ENCODE measurements at regions not wholly inside any gene's neighbourhood (a gene's known extent, or its start where the extent isn't known, plus 50 kb on each side); places are given as distances from the start of the nearest gene placed in this dataset.

- DNase-seq, result no peak
- Histone ChIP-seq H3K27me3 (peaks cover 0 to 15% (median 0%) of the 10 kb centered on the region in 3 donors), H3K4me3 (no peak overlapping the region), H3K4me1 (no peaks in the 10 kb centered on the region), H3K9me3 (no peaks in the 10 kb centered on the region), H3K36me3 (no peaks in the 10 kb centered on the region), H3K27ac (no peak overlapping the region)
- intact Hi-C loops (cut with DNase I; ENCODE audit: low total_unique reads), result no loop called here
- WGBS, 5 donors, result 68 to 92% (median 83%) methylated on average over 3 of the region's 3 CpGs
- no peak for TF ChIP-seq EP300 (IDR thresholded peaks at IDR 0.05)
- no peak for TF ChIP-seq POLR2A (IDR thresholded peaks at IDR 0.05)
- no peak for TF ChIP-seq CTCF (IDR thresholded peaks at IDR 0.05)
- no peak for TF ChIP-seq POLR2AphosphoS5 (IDR thresholded peaks at IDR 0.05)
Observed at GRCh38 chr12:5101686-5102085, 58.0 kb downstream of the KCNA5 start.

GRCh38 chr12:5102261-5102789, 58.6 kb downstream of the KCNA5 start:
- no peak overlapping the region for H3K27ac ChIP-seq
- no peaks in the 10 kb centered on the region for H3K9me3 ChIP-seq
- 70 to 83% (median 82%) methylated on average over 5 of the region's 5 CpGs for WGBS, 5 donors
- H3K27me3 ChIP-seq, result peaks cover 0 to 9% (median 0%) of the 10 kb centered on the region in 3 donors
- DNase-seq, result no peak
- H3K4me1 ChIP-seq, result no peaks in the 10 kb centered on the region
- H3K4me3 ChIP-seq, result no peak overlapping the region
- H3K36me3 ChIP-seq, result no peaks in the 10 kb centered on the region
- intact Hi-C loops (cut with DNase I; ENCODE audit: low total_unique reads), result no loop called here
- no peak for TF ChIP-seq CTCF (IDR thresholded peaks at IDR 0.05)

- H3K9me3 ChIP-seq, result no peaks in the 10 kb centered on the region
- no peak for TF ChIP-seq CTCF (IDR thresholded peaks at IDR 0.05)
- TF ChIP-seq POLR2A (IDR thresholded peaks at IDR 0.05), result no peak
- TF ChIP-seq POLR2AphosphoS5 (IDR thresholded peaks at IDR 0.05), result no peak
- no peak for TF ChIP-seq EP300 (IDR thresholded peaks at IDR 0.05)
- WGBS, 5 donors, result 77 to 98% (median 93%) methylated on average over 1 of the region's 1 CpG
- H3K27ac ChIP-seq, result no peak overlapping the region
- intact Hi-C loops (cut with DNase I; ENCODE audit: low total_unique reads), result no loop called here
- H3K27me3 ChIP-seq, result peaks cover 0 to 4% (median 0%) of the 10 kb centered on the region in 3 donors
- DNase-seq, result no peak
- no peaks in the 10 kb centered on the region for H3K36me3 ChIP-seq
- no peaks in the 10 kb centered on the region for H3K4me1 ChIP-seq
- no peak overlapping the region for H3K4me3 ChIP-seq
Observed at GRCh38 chr12:5102806-5103205, 59.1 kb downstream of the KCNA5 start.

- intact Hi-C loops (cut with DNase I; ENCODE audit: low total_unique reads), result no loop called here
- DNase-seq, result no peak
- H3K4me3 ChIP-seq, result no peak overlapping the region
- H3K9me3 ChIP-seq, result no peaks in the 10 kb centered on the region
- peaks cover 0 to 4% (median 0%) of the 10 kb centered on the region in 3 donors for H3K27me3 ChIP-seq
- no peaks in the 10 kb centered on the region for H3K4me1 ChIP-seq
- TF ChIP-seq EP300 (IDR thresholded peaks at IDR 0.05) (no peak), POLR2A (IDR thresholded peaks at IDR 0.05) (no peak), POLR2AphosphoS5 (IDR thresholded peaks at IDR 0.05) (no peak), CTCF (IDR thresholded peaks at IDR 0.05) (no peak)
- H3K36me3 ChIP-seq, result no peaks in the 10 kb centered on the region
- 73 to 93% (median 87%) methylated on average over 1 of the region's 1 CpG for WGBS, 5 donors
- no peak overlapping the region for H3K27ac ChIP-seq
Observed at GRCh38 chr12:5110345-5110744, 66.7 kb downstream of the KCNA5 start.

Data from stomach (tissue), 8 donors.